HG03135 (cell line): ENCODE measurements at regions not wholly inside any gene's neighbourhood (a gene's known extent, or its start where the extent isn't known, plus 50 kb on each side); places are given as distances from the start of the nearest gene placed in this dataset.
"Not testable (repeated sequence)": the region's sequence is repeated elsewhere in the genome, so short reads cannot be mapped to it uniquely, and the experiment has no call there.

Source experiments
- ATAC-seq: cut with Tn5 transposase; IDR thresholded peaks from one replicate; pipeline ENCODE4 v1.9.1; 2021; ENCODE audit warnings: mild to moderate bottlenecking, moderate library complexity; ENCODE audit not compliant: unreplicated experiment

DNA sequence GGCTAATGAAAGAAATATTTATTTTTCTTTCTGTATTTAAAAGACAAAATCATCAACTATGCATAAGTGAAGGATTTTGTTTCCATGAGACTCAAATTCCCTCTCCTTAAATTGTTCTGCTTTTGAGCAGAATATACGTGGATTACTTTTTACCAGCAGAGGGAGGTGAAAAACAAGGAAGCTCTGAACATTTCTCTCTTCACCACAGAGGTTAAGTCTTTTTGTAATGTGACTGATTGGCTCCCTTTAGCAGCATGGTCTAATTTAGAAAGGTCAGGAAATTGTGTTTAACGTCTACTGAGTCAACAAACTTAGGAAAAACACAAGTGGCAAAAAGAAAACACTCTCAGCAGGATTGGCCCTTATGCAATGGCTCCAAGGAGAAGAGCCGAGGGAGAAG lies 55.1 kb upstream of the F9 start:
- ATAC-seq: no peak

DNA sequence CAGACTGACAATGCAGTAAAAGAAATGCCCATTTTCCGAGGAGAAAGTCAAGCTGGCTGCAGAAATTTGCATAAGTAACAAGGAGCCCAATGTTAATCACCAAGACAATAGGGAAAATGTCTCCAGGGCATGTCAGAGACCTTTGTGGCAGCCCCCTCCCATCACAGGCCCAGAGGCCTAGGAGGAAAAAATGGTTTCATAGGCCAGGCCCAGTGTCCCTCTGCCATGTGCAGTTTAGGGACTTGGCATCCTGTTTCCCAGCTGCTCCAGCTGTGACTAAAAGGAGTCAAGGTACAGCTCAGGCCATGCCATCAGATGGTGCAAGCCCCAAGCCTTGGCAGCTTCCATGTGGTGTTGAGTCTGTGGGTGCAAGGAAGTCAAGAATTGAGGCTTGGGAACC lies 68.6 kb upstream of the F9 start:
- not testable (repeated sequence) for ATAC-seq

- ATAC-seq: no peak
Measured at GRCh38 chrX:139454743-139455142, 75.8 kb upstream of the F9 start.

GRCh38 chrX:139448996-139449395 lies 81.5 kb upstream of the F9 start:
- no peak for ATAC-seq

DNA sequence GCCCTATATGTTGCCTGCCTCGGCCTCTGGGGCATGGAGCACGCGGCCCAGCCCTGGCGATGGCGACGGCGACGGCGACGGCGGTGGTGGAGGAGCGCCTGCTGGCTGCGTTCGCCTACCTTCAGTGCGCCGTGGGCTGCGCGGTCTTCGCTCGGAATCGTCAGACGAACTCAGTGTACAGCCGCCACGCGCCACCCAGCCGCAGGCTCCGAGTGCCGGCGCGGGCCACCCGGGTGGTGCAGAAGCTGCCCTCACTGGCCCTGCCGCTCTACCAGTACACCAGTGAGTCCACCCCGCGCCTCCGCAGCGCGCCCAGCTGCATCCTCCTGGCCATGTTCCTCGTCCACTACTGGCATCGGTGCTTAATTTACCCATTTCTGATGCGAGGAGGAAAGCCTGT lies 83.7 kb upstream of the F9 start:
- ATAC-seq: no peak

GRCh38 chrX:139429913-139430312 lies 100.6 kb upstream of the F9 start:
- no peak for ATAC-seq

DNA sequence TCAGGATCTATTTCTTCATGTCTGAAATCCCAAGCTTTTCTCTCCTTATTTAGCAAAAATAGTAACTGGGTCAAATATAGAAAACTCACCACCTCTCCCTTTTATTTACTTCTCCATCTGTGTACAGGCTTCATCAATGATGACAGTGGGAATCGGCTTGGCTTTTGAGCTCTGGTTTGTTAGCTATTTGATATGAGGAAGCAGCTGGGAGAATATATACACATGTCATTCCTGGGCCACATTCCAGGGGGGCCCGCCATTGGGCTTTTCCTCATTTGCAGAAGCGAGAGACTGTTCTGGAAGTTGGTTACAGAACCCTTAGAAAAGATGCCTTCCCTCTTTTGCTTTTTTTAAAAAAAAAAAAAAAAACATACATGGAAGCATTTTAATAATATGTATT lies 107.4 kb upstream of the F9 start:
- ATAC-seq: no peak

GRCh38 chrX:139398258-139398657 lies 132.3 kb upstream of the F9 start:
- ATAC-seq: not testable (repeated sequence)

GRCh38 chrX:139388254-139388653 lies 142.3 kb upstream of the F9 start:
- ATAC-seq: no peak

GRCh38 chrX:139382529-139382928 lies 148.0 kb upstream of the F9 start:
- no peak for ATAC-seq

DNA sequence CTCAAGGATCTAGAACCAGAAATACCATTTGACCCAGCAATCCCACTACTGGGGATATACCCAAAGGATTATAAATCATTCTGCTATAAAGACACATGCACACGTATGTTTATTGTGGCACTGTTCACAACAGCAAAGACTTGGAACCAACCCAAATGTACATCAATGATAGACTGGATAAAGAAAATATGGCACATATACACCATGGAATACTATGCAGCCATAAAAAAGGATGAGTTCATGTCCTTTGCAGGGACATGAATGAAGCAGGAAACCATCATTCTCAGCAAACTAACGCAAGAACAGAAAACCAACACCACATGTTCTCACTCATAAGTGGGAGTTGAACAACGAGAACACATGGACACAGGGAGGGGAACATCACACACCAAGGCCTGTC lies 154.0 kb upstream of the F9 start:
- not testable (repeated sequence) for ATAC-seq

- no peak for ATAC-seq
Measured at GRCh38 chrX:139360356-139360755, 170.2 kb upstream of the F9 start.

DNA sequence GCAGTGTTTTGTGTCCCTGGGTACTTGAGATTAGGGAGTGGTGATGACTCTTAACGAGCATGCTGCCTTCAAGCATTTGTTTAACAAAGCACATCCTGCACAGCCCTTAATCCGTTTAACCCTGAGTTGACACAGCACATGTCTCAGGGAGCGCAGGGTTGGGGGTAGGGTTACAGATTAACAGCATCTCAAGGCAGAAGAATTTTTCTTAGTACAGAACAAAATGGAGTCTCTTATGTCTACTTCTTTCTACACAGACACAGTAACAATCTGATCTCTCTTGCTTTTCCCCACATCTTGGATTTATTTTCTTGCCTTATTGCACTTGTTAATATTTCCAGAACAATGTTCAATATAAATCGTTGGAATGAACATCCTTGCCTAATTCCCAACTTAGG lies 187.9 kb upstream of the F9 start:
- not testable (repeated sequence) for ATAC-seq

GRCh38 chrX:139341855-139342593 lies 188.5 kb upstream of the F9 start:
- not testable (repeated sequence) for ATAC-seq

- ATAC-seq: no peak
Measured at GRCh38 chrX:139332441-139332840, 198.1 kb upstream of the F9 start.

GRCh38 chrX:139327355-139327754 lies 203.2 kb upstream of the F9 start:
- no peak for ATAC-seq

- no peak for ATAC-seq
Measured at GRCh38 chrX:139324756-139325155, 205.8 kb upstream of the F9 start.

- ATAC-seq: not testable (repeated sequence)
Measured at GRCh38 chrX:139320661-139321354, 209.7 kb upstream of the F9 start.

DNA sequence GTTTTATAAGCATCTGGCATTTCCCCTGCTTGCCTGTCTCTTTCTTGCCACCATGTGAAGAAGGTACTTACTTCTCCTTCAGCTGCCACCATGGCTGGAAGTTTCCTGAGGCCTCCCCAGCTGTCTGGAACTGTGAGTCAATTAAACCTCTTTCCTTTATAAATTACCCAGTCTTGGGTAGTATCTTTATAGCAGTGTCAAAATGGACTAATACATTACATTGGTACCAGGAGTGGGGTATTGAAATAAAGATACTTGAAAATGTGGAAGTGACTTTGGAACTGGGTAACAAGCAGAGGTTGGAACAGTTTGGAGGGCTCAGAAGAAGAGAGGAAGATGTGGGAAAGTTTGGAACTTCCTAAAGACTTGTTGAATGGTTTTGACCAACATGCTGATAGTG lies 223.9 kb upstream of the F9 start:
- not testable (repeated sequence) for ATAC-seq

- no peak for ATAC-seq
Measured at GRCh38 chrX:139304471-139304870, 226.1 kb upstream of the F9 start.

DNA sequence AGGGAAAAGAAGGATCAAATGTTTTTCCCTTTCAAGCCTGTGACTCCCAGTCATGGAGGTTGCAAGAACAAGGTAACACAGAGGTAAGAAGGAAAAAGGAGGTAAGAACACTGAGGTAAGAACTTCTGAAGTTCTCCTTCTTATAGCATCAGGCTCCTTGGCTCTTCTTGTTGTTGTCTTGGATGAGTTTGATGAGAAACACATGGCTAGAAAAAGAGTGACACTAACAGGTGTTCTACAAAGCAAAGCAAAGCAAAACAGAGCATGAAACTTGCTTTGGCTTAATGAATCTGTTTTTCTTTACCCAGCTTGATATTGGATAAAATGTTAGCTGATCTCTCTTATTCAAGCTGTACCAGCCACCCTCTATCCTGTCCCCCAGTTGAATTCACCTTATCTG lies 231.2 kb upstream of the F9 start:
- no peak for ATAC-seq

DNA sequence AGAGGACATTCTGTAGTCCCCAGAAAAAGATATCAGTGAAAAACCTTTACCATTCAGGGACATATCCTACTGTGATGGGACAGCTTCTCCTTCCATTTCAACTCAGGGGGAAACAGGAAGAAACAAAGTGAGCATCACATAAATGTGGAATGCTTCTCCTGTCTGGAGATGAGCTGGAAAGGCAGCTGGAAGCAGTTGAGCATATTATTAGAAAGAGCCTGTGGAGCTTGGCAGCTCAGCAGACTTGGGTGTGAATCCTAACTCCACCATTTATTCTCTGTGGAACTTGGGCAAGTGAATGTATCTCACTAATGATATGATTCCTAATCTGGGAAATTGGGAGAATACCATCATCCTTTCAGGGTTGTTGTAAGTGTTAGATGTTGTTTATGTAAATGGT lies 232.1 kb upstream of the F9 start:
- no peak for ATAC-seq

GRCh38 chrX:139297638-139298037 lies 232.9 kb upstream of the F9 start:
- ATAC-seq: no peak
